GM19455 (cell line): ENCODE measurements at regions not wholly inside any gene's neighbourhood (a gene's known extent, or its start where the extent isn't known, plus 50 kb on each side); places are given as distances from the start of the nearest gene placed in this dataset.

Experiments
- ATAC-seq: cut with Tn5 transposase; IDR thresholded peaks from one replicate; pipeline ENCODE4 v1.9.1; 2021; ENCODE audit not compliant: unreplicated experiment

- no peak for ATAC-seq
These were observed 334.8 kb upstream of the FAR2 start for GRCh38 chr12:28814246-28814645.

GRCh38 chr12:28817524-28817923, 331.6 kb upstream of the FAR2 start:
- no peak for ATAC-seq

GRCh38 chr12:28824193-28824846, 324.8 kb upstream of the FAR2 start:
- no peak for ATAC-seq

GRCh38 chr12:28824849-28825248, 324.2 kb upstream of the FAR2 start:
- ATAC-seq, result no peak

- no peak for ATAC-seq
These were observed 322.3 kb upstream of the FAR2 start for GRCh38 chr12:28826766-28827165.

GRCh38 chr12:28827861-28828260, 321.2 kb upstream of the FAR2 start:
- ATAC-seq, result no peak

- no peak for ATAC-seq
These were observed 320.8 kb upstream of the FAR2 start for GRCh38 chr12:28828318-28828717.

GRCh38 chr12:28830491-28830890, 318.6 kb upstream of the FAR2 start:
- no peak for ATAC-seq

- no peak for ATAC-seq
These were observed 304.4 kb upstream of the FAR2 start for GRCh38 chr12:28844718-28845117.

GRCh38 chr12:28851781-28852180, 297.3 kb upstream of the FAR2 start:
- ATAC-seq, result no peak

GRCh38 chr12:28855761-28856310, 293.2 kb upstream of the FAR2 start:
- no peak for ATAC-seq

- no peak for ATAC-seq
These were observed 291.7 kb upstream of the FAR2 start for GRCh38 chr12:28857369-28857768.

GRCh38 chr12:28859551-28859950, 289.5 kb upstream of the FAR2 start:
- no peak for ATAC-seq

GRCh38 chr12:28865776-28866175, 283.3 kb upstream of the FAR2 start:
- ATAC-seq, result no peak

GRCh38 chr12:28866296-28866695, 282.8 kb upstream of the FAR2 start:
- ATAC-seq, result no peak

- ATAC-seq, result no peak
These were observed 282.2 kb upstream of the FAR2 start for GRCh38 chr12:28866715-28867503.

- ATAC-seq, result no peak
These were observed 280.7 kb upstream of the FAR2 start for GRCh38 chr12:28868414-28868813.

- no peak for ATAC-seq
These were observed 279.9 kb upstream of the FAR2 start for GRCh38 chr12:28869197-28869596.

GRCh38 chr12:28870839-28871440, 278.1 kb upstream of the FAR2 start:
- no peak for ATAC-seq

- ATAC-seq, result no peak
These were observed 276.3 kb upstream of the FAR2 start for GRCh38 chr12:28872654-28873268.

- ATAC-seq, result no peak
These were observed 274.3 kb upstream of the FAR2 start for GRCh38 chr12:28874758-28875157.
